GM21360 (cell line): ENCODE measurements at regions not wholly inside any gene's neighbourhood (a gene's known extent, or its start where the extent isn't known, plus 50 kb on each side); places are given as distances from the start of the nearest gene placed in this dataset.
"Not testable (repeated sequence)": the region's sequence is repeated elsewhere in the genome, so short reads cannot be mapped to it uniquely, and the experiment has no call there.

Experiments used
- ATAC-seq: cut with Tn5 transposase; IDR thresholded peaks from one replicate; pipeline ENCODE4 v1.9.1; 2021; ENCODE audit warnings: mild to moderate bottlenecking, moderate library complexity; ENCODE audit not compliant: unreplicated experiment

GRCh38 chr6:133786016-133786415 lies 102.9 kb upstream of the TCF21 start:
- ATAC-seq, result no peak

- no peak for ATAC-seq
Measured at GRCh38 chr6:133787122-133787521, 101.8 kb upstream of the TCF21 start.

- no peak for ATAC-seq
Measured at GRCh38 chr6:133787859-133788505, 100.9 kb upstream of the TCF21 start.

- no peak for ATAC-seq
Measured at GRCh38 chr6:133788556-133788955, 100.4 kb upstream of the TCF21 start.

GRCh38 chr6:133789449-133789848 lies 99.5 kb upstream of the TCF21 start:
- not testable (repeated sequence) for ATAC-seq

GRCh38 chr6:133790756-133791155 lies 98.2 kb upstream of the TCF21 start:
- ATAC-seq, result not testable (repeated sequence)

- not testable (repeated sequence) for ATAC-seq
Measured at GRCh38 chr6:133795051-133795450, 93.9 kb upstream of the TCF21 start.

GRCh38 chr6:133796235-133796634 lies 92.7 kb upstream of the TCF21 start:
- no peak for ATAC-seq

- no peak for ATAC-seq
Measured at GRCh38 chr6:133799043-133799442, 89.9 kb upstream of the TCF21 start.

GRCh38 chr6:133802861-133803260 lies 86.1 kb upstream of the TCF21 start:
- ATAC-seq, result no peak

- no peak for ATAC-seq
Measured at GRCh38 chr6:133804265-133804664, 84.6 kb upstream of the TCF21 start.

GRCh38 chr6:133805876-133806275 lies 83.0 kb upstream of the TCF21 start:
- no peak for ATAC-seq

- ATAC-seq, result no peak
Measured at GRCh38 chr6:133806382-133807140, 82.4 kb upstream of the TCF21 start.

- ATAC-seq, result no peak
Measured at GRCh38 chr6:133807501-133807900, 81.4 kb upstream of the TCF21 start.

- ATAC-seq, result no peak
Measured at GRCh38 chr6:133809406-133809805, 79.5 kb upstream of the TCF21 start.

- no peak for ATAC-seq
Measured at GRCh38 chr6:133811557-133811956, 77.4 kb upstream of the TCF21 start.

- not testable (repeated sequence) for ATAC-seq
Measured at GRCh38 chr6:133812446-133812845, 76.5 kb upstream of the TCF21 start.

- ATAC-seq, result no peak
Measured at GRCh38 chr6:133814238-133814637, 74.7 kb upstream of the TCF21 start.

GRCh38 chr6:133814797-133815196 lies 74.1 kb upstream of the TCF21 start:
- ATAC-seq, result no peak

GRCh38 chr6:133815313-133815712 lies 73.6 kb upstream of the TCF21 start:
- ATAC-seq, result no peak

- ATAC-seq, result no peak
Measured at GRCh38 chr6:133816171-133816570, 72.7 kb upstream of the TCF21 start.

- ATAC-seq, result no peak
Measured at GRCh38 chr6:133817460-133818047, 71.4 kb upstream of the TCF21 start.
